AG10803 (cell line): ENCODE measurements at regions not wholly inside any gene's neighbourhood (a gene's known extent, or its start where the extent isn't known, plus 50 kb on each side); places are given as distances from the start of the nearest gene placed in this dataset.

ENCODE experiments used
- DNase-seq: peaks from one replicate; pipeline ENCODE4 v3.0.0; 2010; ENCODE audit warnings: low read depth
- H3K4me3 ChIP-seq: 2 replicates; pipeline ENCODE4 v1.5.1; 2011; ENCODE audit warnings: mild to moderate bottlenecking, low read length, control low read depth
- CTCF ChIP-seq: conservative IDR thresholded peaks from 2 replicates; pipeline ENCODE4 v1.5.1; 2011; ENCODE audit warnings: mild to moderate bottlenecking, low read length, control low read depth, inconsistent platforms

- no peak overlapping the region for H3K4me3 ChIP-seq
- DNase-seq: no peak
- TF ChIP-seq CTCF: no peak
These were observed 127.8 kb upstream of the MVB12B start for GRCh38 chr9:126198854-126199253.

- DNase-seq: no peak
- H3K4me3 ChIP-seq: no peak overlapping the region
- no peak for TF ChIP-seq CTCF
These were observed 123.3 kb upstream of the MVB12B start for GRCh38 chr9:126203313-126203712.

GRCh38 chr9:126204197-126204596, 122.4 kb upstream of the MVB12B start:
- no peak for DNase-seq
- TF ChIP-seq CTCF: no peak
- no peak overlapping the region for H3K4me3 ChIP-seq

GRCh38 chr9:126204708-126205225, 121.9 kb upstream of the MVB12B start:
- no peak for TF ChIP-seq CTCF
- no peak overlapping the region for H3K4me3 ChIP-seq
- no peak for DNase-seq

GRCh38 chr9:126205265-126205664, 121.4 kb upstream of the MVB12B start:
- no peak overlapping the region for H3K4me3 ChIP-seq
- TF ChIP-seq CTCF: no peak
- DNase-seq: no peak

- DNase-seq: no peak
- no peak for TF ChIP-seq CTCF
- H3K4me3 ChIP-seq: no peak overlapping the region
These were observed 120.7 kb upstream of the MVB12B start for GRCh38 chr9:126205845-126206498.

- DNase-seq: no peak
- TF ChIP-seq CTCF: no peak
These were observed 119.4 kb upstream of the MVB12B start for GRCh38 chr9:126207256-126207655.

More at GRCh38 chr9:126207256-126207655, 119.4 kb upstream of the MVB12B start:
- no peak overlapping the region for H3K4me3 ChIP-seq
